GM12892 (cell line): ENCODE measurements at regions not wholly inside any gene's neighbourhood (a gene's known extent, or its start where the extent isn't known, plus 50 kb on each side); places are given as distances from the start of the nearest gene placed in this dataset.

Experiments used
- POLR2A ChIP-seq: IDR thresholded peaks from 2 replicates; pipeline ENCODE4 v1.6.1; 2011; ENCODE audit warnings: low read depth, low read length, control low read depth
- POLR2AphosphoS5 ChIP-seq: IDR thresholded peaks from 2 replicates; pipeline ENCODE4 v1.6.1; 2011; ENCODE audit warnings: low read depth, low read length, control low read depth

DNA sequence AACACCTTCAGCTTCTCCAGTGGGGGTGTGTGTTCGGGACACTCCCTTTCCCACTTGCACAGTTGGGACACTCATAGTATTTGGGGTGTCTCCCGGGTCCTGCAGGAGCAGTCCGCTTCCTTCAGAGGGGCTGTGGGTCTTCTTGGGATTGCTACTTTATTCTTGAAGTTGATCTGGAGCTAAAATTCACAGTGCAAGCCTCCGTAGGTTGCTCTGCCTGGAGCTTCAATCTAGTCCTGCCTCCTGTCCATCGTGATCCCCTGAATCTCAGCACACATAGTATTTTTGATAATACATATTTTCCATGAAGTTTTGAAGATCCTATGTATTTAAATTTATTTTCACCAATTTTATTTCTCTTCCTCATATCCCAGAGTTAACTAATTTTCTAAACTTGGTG is 902.1 kb downstream of the LTN1 start:
- TF ChIP-seq POLR2A (no peak), POLR2AphosphoS5 (no peak)
